ENCODE measurements at regions not wholly inside any gene's neighbourhood (a gene's known extent, or its start where the extent isn't known, plus 50 kb on each side); places are given as distances from the start of the nearest gene placed in this dataset.

DNA sequence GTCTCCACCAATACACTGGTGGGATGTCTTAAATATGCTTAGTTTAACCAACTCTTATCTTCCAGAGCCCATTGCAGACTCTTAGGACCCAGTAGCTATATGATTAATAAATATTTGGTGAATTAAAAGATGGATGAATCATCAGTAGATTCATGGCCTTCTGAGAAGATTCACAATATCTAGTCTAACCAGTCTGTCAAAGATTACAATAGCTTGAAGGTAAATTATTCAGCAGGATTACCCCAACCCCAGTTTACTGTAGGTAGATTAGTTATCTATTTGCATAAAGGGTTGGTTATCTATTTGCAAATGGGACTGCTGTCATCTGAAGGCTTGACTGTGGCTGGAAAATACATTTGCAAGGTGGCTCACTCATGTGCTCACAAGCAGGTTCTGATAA is 239.4 kb upstream of the THRB start:
- Histone ChIP-seq H3K4me3 (ENCODE audit: insufficient read depth, low read length) (no peak overlapping the region), H4K20me1 (ENCODE audit: insufficient read depth, low read length) (no peaks in the 10 kb centered on the region), H3K4me2 (ENCODE audit: insufficient read depth, low read length) (no peak overlapping the region), H3K79me2 (ENCODE audit: insufficient read depth, low read length) (no peaks in the 10 kb centered on the region), H3K27me3 (ENCODE audit: insufficient read depth, low read length) (no peaks in the 10 kb centered on the region), H3K9me3 (ENCODE audit: low read depth, low read length) (no peaks in the 10 kb centered on the region), H3K36me3 (ENCODE audit: insufficient read depth, low read length) (no peaks in the 10 kb centered on the region), H2AFZ (ENCODE audit: low read length) (no peak overlapping the region), H3K27ac (ENCODE audit: low read depth, low read length) (no peak overlapping the region), H3K4me1 (ENCODE audit: insufficient read depth, low read length) (no peaks in the 10 kb centered on the region)
- DNase-seq (ENCODE audit: insufficient read length, low spot score, missing footprints), result no peak
- TF ChIP-seq, protein P1, sequence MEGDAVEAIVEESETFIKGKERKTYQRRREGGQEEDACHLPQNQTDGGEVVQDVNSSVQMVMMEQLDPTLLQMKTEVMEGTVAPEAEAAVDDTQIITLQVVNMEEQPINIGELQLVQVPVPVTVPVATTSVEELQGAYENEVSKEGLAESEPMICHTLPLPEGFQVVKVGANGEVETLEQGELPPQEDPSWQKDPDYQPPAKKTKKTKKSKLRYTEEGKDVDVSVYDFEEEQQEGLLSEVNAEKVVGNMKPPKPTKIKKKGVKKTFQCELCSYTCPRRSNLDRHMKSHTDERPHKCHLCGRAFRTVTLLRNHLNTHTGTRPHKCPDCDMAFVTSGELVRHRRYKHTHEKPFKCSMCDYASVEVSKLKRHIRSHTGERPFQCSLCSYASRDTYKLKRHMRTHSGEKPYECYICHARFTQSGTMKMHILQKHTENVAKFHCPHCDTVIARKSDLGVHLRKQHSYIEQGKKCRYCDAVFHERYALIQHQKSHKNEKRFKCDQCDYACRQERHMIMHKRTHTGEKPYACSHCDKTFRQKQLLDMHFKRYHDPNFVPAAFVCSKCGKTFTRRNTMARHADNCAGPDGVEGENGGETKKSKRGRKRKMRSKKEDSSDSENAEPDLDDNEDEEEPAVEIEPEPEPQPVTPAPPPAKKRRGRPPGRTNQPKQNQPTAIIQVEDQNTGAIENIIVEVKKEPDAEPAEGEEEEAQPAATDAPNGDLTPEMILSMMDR (IDR thresholded peaks at IDR 0.05; ENCODE audit: extremely low read depth, low read depth, low read length), result no peak

DNA sequence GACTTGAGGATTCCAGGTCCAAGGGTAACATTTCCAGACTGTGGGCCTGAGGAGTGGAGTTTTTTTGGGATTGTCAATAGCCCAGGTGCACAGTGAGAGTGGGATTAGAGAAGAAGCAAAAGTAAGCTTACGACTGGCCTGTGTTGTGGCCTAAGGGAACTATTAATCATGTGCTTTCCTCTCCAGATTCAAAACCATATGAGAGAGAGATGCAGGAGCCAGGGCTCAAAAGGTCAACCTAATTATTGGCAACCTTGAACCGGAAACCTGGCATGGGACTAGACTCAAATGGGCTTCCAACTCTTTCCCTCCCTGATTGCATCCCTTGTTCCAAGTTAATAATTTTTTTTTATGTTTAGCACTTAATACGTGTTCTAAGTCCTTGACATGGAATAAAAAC is 242.1 kb upstream of the THRB start:
- H2AFZ ChIP-seq (ENCODE audit: low read length), result no peak overlapping the region
- H3K4me1 ChIP-seq (ENCODE audit: insufficient read depth, low read length), result no peaks in the 10 kb centered on the region
- no peak for DNase-seq (ENCODE audit: insufficient read length, low spot score, missing footprints)
- TF ChIP-seq, protein P1 (IDR thresholded peaks at IDR 0.05; ENCODE audit: extremely low read depth, low read depth, low read length), result no peak
- no peaks in the 10 kb centered on the region for H3K27me3 ChIP-seq (ENCODE audit: insufficient read depth, low read length)
- no peak overlapping the region for H3K4me2 ChIP-seq (ENCODE audit: insufficient read depth, low read length)
- no peak overlapping the region for H3K4me3 ChIP-seq (ENCODE audit: insufficient read depth, low read length)
- H4K20me1 ChIP-seq (ENCODE audit: insufficient read depth, low read length), result no peaks in the 10 kb centered on the region
- H3K9me3 ChIP-seq (ENCODE audit: low read depth, low read length), result no peaks in the 10 kb centered on the region
- H3K27ac ChIP-seq (ENCODE audit: low read depth, low read length), result no peak overlapping the region
- no peaks in the 10 kb centered on the region for H3K36me3 ChIP-seq (ENCODE audit: insufficient read depth, low read length)
- H3K79me2 ChIP-seq (ENCODE audit: insufficient read depth, low read length), result no peaks in the 10 kb centered on the region

DNA sequence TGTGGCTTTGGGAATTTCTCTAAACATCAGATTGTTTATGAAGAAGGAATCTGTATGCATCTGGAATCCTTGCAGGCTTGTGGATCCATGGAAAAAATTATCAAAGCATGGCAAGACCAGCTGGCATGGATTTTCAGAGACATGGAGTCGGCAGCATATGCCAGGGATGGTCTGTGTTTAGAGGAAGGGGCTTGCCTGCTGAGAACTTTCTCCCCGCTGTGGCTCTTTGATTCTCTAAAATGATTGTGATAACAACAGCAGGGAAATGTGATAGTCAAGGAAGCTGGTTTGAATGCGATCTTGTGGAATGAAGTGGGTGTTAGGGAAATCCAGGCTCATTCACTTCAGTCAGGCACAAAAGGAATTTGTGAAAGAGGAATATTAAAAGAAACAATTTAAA is 245.7 kb upstream of the THRB start:
- Histone ChIP-seq H4K20me1 (ENCODE audit: insufficient read depth, low read length) (no peaks in the 10 kb centered on the region), H3K27ac (ENCODE audit: low read depth, low read length) (no peak overlapping the region), H2AFZ (ENCODE audit: low read length) (no peak overlapping the region), H3K27me3 (ENCODE audit: insufficient read depth, low read length) (no peaks in the 10 kb centered on the region), H3K9me3 (ENCODE audit: low read depth, low read length) (no peaks in the 10 kb centered on the region), H3K36me3 (ENCODE audit: insufficient read depth, low read length) (no peaks in the 10 kb centered on the region), H3K4me3 (ENCODE audit: insufficient read depth, low read length) (no peak overlapping the region), H3K4me1 (ENCODE audit: insufficient read depth, low read length) (no peaks in the 10 kb centered on the region), H3K4me2 (ENCODE audit: insufficient read depth, low read length) (no peak overlapping the region), H3K79me2 (ENCODE audit: insufficient read depth, low read length) (no peaks in the 10 kb centered on the region)
- TF ChIP-seq, protein P1 (IDR thresholded peaks at IDR 0.05; ENCODE audit: extremely low read depth, low read depth, low read length), result no peak
- DNase-seq (ENCODE audit: insufficient read length, low spot score, missing footprints), result no peak

DNA sequence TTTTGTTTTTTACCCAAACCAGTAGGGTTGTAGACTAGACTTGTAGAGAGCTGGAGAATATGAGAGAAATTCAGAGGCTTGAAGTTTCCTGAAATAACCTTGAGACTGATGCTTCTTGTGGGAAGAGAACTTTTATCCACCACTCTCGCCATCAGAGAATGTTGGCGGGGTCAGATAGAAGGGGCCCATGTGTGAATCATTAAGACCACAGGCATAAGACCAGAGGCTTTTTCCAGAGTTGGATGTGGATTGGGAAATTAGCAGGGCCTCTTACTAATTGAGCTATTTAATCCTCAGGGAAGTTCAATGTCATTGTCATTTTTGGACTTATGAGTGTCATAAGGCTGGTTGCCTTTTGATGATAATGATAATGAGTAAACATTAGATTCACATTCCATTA is 246.9 kb upstream of the THRB start:
- Histone ChIP-seq H3K36me3 (ENCODE audit: insufficient read depth, low read length) (no peaks in the 10 kb centered on the region), H2AFZ (ENCODE audit: low read length) (no peak overlapping the region), H3K27me3 (ENCODE audit: insufficient read depth, low read length) (no peaks in the 10 kb centered on the region), H4K20me1 (ENCODE audit: insufficient read depth, low read length) (no peaks in the 10 kb centered on the region), H3K27ac (ENCODE audit: low read depth, low read length) (no peak overlapping the region), H3K4me2 (ENCODE audit: insufficient read depth, low read length) (no peak overlapping the region), H3K79me2 (ENCODE audit: insufficient read depth, low read length) (no peaks in the 10 kb centered on the region), H3K4me1 (ENCODE audit: insufficient read depth, low read length) (no peaks in the 10 kb centered on the region), H3K9me3 (ENCODE audit: low read depth, low read length) (no peaks in the 10 kb centered on the region), H3K4me3 (ENCODE audit: insufficient read depth, low read length) (no peak overlapping the region)
- no peak for DNase-seq (ENCODE audit: insufficient read length, low spot score, missing footprints)
- TF ChIP-seq, protein P1 (IDR thresholded peaks at IDR 0.05; ENCODE audit: extremely low read depth, low read depth, low read length), result no peak
